Heart left ventricle (tissue), 16 donors: ENCODE measurements at regions not wholly inside any gene's neighbourhood (a gene's known extent, or its start where the extent isn't known, plus 50 kb on each side); places are given as distances from the start of the nearest gene placed in this dataset.

Experiments
- ATAC-seq, 4 donors: fragments of 200-7000 bp; cut with Tn5 transposase; one replicate each; pipeline ENCODE4 v1.9.1; 2020 to 2022; ENCODE audit warnings: moderate library complexity in 4 of 4, mild to moderate bottlenecking in 3 of 4, moderate number of reproducible peaks in 1 of 4
- DNase-seq, 5 donors: peaks; one replicate each; pipeline ENCODE4 v3.0.0-alpha.2; 2020
- H3K27ac ChIP-seq, 12 donors: fragments of 200-600 bp; sonication (generic) in 4 of 12; one replicate each; pipeline versions ENCODE4 v1.5.0 to v1.8.0; 2016 to 2022; ENCODE audit warnings: mild to moderate bottlenecking in 2 of 12
- H3K27me3 ChIP-seq, 9 donors: fragments of 200-600 bp; sonication (generic) in 2 of 9; one replicate each; pipeline versions ENCODE4 v1.5.1 to v1.8.0; 2016 to 2022; ENCODE audit warnings: mild to moderate bottlenecking in 3 of 9
- H3K36me3 ChIP-seq, 9 donors: fragments of 200-600 bp; sonication (generic) in 2 of 9; one replicate each; pipeline versions ENCODE4 v1.5.0 to v1.8.0; 2018 to 2022; ENCODE audit warnings: mild to moderate bottlenecking in 2 of 9
- H3K4me1 ChIP-seq, 12 donors: fragments of 200-600 bp; sonication (generic) in 4 of 12; one replicate each; pipeline versions ENCODE4 v1.5.0 to v1.8.0; 2016 to 2022; ENCODE audit warnings: mild to moderate bottlenecking in 3 of 12
- H3K4me3 ChIP-seq, 12 donors: fragments of 200-600 bp; sonication (generic) in 4 of 12; one replicate each; pipeline versions ENCODE4 v1.5.0 to v1.8.0; 2017 to 2022; ENCODE audit warnings: mild to moderate bottlenecking in 9 of 12, moderate library complexity in 4 of 12
- H3K9me3 ChIP-seq, 12 donors: fragments of 200-600 bp; sonication (generic) in 4 of 12; one replicate each; pipeline versions ENCODE4 v1.5.0 to v1.8.0; 2016 to 2022; ENCODE audit warnings: mild to moderate bottlenecking in 1 of 12
- CTCF ChIP-seq, 12 donors: fragments of 200-600 bp; sonication (generic) in 4 of 12; IDR thresholded peaks; one replicate each; pipeline versions ENCODE4 v1.5.0 to v1.8.0; 2018 to 2022; ENCODE audit warnings: antibody characterized with exemption in 12 of 12, mild to moderate bottlenecking in 5 of 12
- POLR2A ChIP-seq, 2 donors: fragments of 450-650 bp; IDR thresholded peaks; one replicate each; pipeline ENCODE4 v1.6.1; 2017; ENCODE audit warnings: antibody characterized with exemption in 2 of 2, mild to moderate bottlenecking in 2 of 2, moderate library complexity in 2 of 2
- WGBS, 4 donors: extraction: QIAGEN DNeasy Blood & Tissue Kit in 2 of 4; methylation state at CpG; one replicate each; pipeline versions ENCODE4 v1.1.5 to v1.1.7; 2013 to 2018; 5-methylcytosine and 5-hydroxymethylcytosine counted together
- intact Hi-C, 10 donors: fragments of 100-400 bp; cut with DNase I; formaldehyde crosslinking; loops; one replicate each; pipeline versions ENCODE4 v1.11.1 to v1.14.2; 2022
- donor health status: ischemic (EF 13 %, LVEDD 7.1; RV severe dilation, severe dysfunction).
- donor health status: healthy with polysubstance abuse.
- donor health status: DM: no; HTN: yes; CAD: no.
- donor health status: DM: no; HTN: no; CAD: no.
- donor health status: ischemic (EF 25% LVEDD 6.9; RV normal size, moderate dysfunction).
- donor health status: ischemic (EF 25% LVEDD 5.7; RV mildly dilated, moderate dysfunction).
- donor health status: healthy.
- donor health status: DM: yes; HTN: yes; CAD: no.
- donor health status: ischemic (EF 35%, LVEDD 5.7; RV mildly dilated, moderate dysfunction).
- donor health status: nonischemic (EF 11% LVEDD 7.7; RV severe dilation, severe dysfunction).
- donor health status: DM: yes; HTN: yes; CAD: no.
- donor health status: PGD.
- donor health status: ischemic (EF 29% LVEDD 5.4; RV normal size, mild dysfunction).
- donor health status: nonischemic (EF 23%, LVEDD 6.1; RV moderate dilation, normal function).

- no peaks in the 10 kb centered on the region for H3K4me1 ChIP-seq
- ATAC-seq: no peak
- intact Hi-C loops: no loop called here
Measured at GRCh38 chr4:160869899-160870298, 1293.9 kb downstream of the FSTL5 start.

DNA sequence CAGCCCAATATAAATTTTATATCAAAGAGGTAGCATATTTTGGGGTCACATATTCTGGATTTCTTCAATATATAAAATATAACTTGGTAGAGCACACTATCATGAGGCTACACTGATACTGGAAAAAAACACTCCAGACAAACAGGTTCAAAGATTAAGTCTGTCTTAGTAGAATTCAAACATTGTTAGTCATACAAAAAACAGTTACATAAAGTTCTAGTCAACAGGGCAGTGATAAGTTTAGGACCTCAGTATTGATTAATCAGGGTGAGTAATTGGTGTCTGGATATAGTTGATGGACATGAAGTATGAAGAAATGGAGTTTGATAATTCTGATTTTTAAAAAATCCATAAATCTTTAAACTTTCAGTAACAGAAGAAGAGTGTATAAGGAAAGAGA is 1291.3 kb downstream of the FSTL5 start:
- DNase-seq: no peak
- no peak for ATAC-seq
- intact Hi-C loops: no loop called here
- Histone ChIP-seq H3K4me3 (no peak overlapping the region), H3K36me3 (no peaks in the 10 kb centered on the region), H3K27ac (no peak overlapping the region), H3K27me3 (no peaks in the 10 kb centered on the region), H3K4me1 (no peaks in the 10 kb centered on the region), H3K9me3 (no peaks in the 10 kb centered on the region)
- TF ChIP-seq POLR2A (IDR thresholded peaks at IDR 0.05): no peak
- TF ChIP-seq CTCF (IDR thresholded peaks at IDR 0.05): no peak

More at GRCh38 chr4:160869899-160870298, 1293.9 kb downstream of the FSTL5 start:
- Histone ChIP-seq H3K27me3 (no peaks in the 10 kb centered on the region), H3K36me3 (no peaks in the 10 kb centered on the region), H3K9me3 (no peaks in the 10 kb centered on the region), H3K4me3 (no peak overlapping the region), H3K27ac (no peak overlapping the region)
- DNase-seq: no peak
- TF ChIP-seq POLR2A (IDR thresholded peaks at IDR 0.05): no peak
- TF ChIP-seq CTCF (IDR thresholded peaks at IDR 0.05): no peak

DNA sequence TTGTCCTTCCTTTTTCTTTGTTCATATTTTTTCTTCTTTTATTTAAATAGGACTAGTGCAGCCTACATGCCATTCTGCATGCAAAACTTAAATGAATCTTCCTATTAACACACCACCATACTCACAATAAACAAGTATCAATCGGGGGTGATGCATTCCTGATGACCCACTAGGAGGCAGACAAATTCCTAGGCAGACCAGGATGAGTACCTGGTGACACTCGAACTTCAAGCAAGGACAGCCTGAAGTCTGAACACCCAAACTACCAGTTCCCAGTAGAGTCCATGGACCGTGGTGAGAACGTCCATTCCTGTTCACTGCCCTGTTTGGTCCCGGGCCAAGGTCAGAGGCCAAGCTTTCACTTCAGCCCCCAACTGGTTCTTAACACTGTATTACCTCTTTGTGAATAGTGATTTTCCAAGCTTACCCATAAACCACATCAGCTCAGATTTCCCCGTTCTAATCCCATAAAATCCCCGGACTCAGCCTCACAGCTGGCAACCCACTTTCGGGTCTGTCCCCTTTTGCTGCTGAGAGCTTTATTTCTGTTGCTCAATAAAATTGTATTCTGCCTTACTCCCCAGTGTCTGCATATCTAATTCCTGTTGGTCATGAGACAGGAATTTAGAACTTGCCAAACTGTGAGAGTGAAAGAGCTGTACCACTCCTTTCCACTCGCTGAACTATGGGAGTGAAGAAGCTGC is 1286.6 kb downstream of the FSTL5 start:
- intact Hi-C loops: no loop called here
- WGBS, 4 donors: 74 to 77% (median 75%) methylated on average over 9 of the region's 9 CpGs
- no peaks in the 10 kb centered on the region for H3K36me3 ChIP-seq
- ATAC-seq (no peak), DNase-seq (no peak)
- no peaks in the 10 kb centered on the region for H3K9me3 ChIP-seq
- no peaks in the 10 kb centered on the region for H3K4me1 ChIP-seq
- TF ChIP-seq CTCF (IDR thresholded peaks at IDR 0.05) (no peak), POLR2A (IDR thresholded peaks at IDR 0.05) (no peak)
- H3K4me3 ChIP-seq: no peak overlapping the region
- H3K27me3 ChIP-seq: no peaks in the 10 kb centered on the region
- H3K27ac ChIP-seq: no peak overlapping the region

GRCh38 chr4:160880180-160880579 is 1283.6 kb downstream of the FSTL5 start:
- Histone ChIP-seq H3K4me3 (no peak overlapping the region), H3K9me3 (no peaks in the 10 kb centered on the region), H3K36me3 (no peaks in the 10 kb centered on the region), H3K4me1 (no peaks in the 10 kb centered on the region), H3K27me3 (no peaks in the 10 kb centered on the region), H3K27ac (no peak overlapping the region)
- DNase-seq (no peak), ATAC-seq (no peak)
- WGBS, 4 donors: 67 to 73% (median 70%) methylated on average over 5 of the region's 5 CpGs
- intact Hi-C loops: no loop called here
- TF ChIP-seq POLR2A (IDR thresholded peaks at IDR 0.05) (no peak), CTCF (IDR thresholded peaks at IDR 0.05) (no peak)
